GM18873 (cell line): ENCODE measurements at regions not wholly inside any gene's neighbourhood (a gene's known extent, or its start where the extent isn't known, plus 50 kb on each side); places are given as distances from the start of the nearest gene placed in this dataset.

ENCODE experiments used
- ATAC-seq: cut with Tn5 transposase; IDR thresholded peaks from one replicate; pipeline ENCODE4 v1.9.1; 2021; ENCODE audit warnings: mild to moderate bottlenecking, moderate library complexity, moderate number of reproducible peaks; ENCODE audit not compliant: unreplicated experiment, low FRiP score

DNA sequence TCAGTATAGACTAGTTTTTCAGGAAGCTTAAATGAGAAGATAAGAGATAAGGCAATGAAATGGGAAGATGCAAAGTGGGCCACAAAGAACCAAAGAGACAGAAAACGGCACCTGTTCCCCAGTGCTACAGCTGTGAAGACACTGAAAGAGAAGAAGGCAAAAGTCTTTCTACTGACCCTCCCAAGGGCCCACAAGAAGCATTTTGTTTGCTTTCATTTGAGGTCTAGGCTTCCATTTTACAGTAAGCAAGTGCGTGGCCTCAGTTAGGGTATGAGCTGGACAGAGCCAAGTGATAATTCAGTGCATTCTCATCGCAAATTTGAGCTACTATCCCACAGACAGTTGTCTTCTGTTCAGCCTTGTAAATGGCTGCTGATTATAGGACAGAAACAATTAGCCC lies 53.4 kb upstream of the STK17B start:
- no peak for ATAC-seq

DNA sequence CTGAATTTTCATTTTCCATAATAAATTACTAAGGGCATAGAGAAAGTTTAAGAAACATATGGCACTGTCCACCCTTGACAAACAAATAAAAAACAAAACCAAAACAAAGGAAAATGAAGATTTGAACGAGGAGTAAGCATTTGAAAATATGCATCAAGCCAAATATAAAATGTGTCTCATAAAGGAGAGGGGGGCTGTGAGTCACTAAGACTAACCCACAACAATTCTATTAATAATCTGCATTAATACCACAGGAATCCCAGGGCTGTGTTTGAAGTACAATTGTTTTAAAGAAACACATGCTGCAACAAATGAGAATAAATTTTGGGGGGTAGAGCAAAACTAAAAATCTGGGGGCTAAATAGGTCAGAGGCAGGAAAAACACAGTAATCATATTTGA lies 53.8 kb upstream of the STK17B start:
- no peak for ATAC-seq

DNA sequence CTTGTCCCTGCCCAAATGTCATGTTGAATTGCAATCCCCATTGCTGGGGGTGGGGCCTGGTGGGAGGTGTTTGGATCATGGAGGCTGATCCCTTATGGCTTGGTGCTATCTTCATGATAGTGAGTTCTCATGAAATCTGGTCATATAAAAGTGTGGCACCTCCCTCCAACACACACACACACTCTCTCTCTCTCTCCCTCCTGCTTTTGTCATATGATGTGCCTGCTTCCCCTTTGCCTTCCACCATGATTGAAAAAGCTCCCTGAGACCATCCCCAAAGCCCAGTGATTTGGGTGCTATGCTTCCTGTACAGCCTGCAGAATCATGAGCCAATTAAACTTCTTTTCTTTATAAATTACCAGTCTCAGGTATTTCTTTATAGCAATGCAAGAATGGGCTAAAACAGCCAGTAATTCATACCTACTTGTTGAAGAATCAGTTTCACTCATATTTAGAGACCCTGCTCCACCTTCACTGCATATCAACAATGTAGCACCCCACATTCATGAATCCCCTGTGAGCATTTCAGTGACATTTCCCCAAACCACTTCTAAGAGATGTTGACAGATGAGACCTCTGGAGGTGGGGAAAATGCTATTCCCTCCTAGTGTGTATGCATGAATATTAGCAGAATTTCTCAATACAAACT lies 54.8 kb upstream of the STK17B start:
- no peak for ATAC-seq

DNA sequence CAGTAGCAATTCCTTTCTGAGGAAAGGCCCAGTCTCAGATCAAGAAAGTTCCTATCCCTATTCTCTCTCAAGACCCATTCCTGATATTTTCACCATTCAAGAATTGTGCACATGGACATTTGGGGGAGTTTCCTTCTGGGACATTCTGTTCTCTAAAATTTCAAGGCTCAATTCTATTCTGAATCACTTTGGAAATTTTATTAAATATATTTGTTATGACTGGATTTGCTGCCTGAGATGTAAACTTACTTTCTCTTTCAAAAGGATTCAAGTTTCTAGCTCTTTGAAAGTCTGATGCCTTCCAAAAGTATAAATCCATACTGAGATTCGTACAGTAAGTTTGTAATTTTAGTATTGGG lies 55.3 kb upstream of the STK17B start:
- ATAC-seq: no peak

DNA sequence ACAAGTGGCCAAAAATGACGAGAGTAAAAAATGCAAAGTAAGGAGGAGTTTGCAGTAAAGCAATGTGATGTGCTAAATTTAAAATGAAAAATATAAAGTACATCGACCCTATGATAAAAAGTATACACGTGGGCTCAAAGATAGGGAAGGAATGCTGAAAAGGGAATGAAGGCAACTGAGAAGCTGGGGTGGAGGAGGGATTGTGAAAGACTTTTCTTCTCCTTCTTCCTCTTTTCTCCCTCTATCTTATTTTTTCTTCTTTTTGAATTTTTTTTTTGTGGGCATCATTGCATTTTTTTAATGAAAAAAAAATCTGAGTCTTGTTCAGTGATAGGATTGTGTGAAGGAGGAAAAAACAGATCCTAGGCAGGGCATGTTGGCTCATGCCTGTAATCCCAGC lies 57.6 kb upstream of the STK17B start:
- no peak for ATAC-seq

DNA sequence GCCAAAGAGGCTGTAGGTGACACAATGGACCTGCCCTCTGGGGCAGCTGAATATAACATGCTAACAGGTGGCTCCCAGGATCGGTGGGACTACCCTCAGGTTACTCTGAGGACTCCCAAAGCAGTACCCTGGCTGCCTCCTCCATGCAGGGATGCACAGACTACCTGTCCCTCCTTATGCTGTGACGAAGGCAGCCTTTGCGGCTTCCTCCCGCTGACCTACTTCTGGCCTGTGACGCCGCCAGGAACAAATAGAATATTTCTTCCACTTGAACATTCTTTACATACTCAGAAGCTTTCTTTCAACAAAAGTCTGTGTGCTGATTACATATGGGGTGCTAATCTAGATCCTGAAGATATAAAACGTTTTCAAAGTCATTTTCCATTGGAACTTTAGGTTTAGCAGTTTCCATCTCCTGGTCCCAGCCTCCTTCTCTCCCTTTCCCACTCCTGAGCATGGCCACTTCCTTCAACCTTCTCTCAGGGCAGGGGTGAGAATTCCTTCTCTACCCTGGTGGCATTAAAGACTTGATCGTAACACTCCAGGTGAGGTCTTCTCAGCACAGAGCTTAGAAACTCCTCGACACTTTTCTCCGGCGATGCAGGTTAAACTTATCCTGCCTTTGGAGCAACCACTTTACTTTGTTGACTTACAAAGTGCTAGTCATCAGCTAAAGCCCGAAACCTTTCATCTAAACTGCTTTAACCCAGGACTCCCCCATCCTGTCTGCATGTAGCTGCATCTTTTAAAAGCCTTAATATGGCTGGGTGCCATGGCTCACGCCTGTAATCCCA lies 58.9 kb upstream of the STK17B start:
- ATAC-seq: no peak

DNA sequence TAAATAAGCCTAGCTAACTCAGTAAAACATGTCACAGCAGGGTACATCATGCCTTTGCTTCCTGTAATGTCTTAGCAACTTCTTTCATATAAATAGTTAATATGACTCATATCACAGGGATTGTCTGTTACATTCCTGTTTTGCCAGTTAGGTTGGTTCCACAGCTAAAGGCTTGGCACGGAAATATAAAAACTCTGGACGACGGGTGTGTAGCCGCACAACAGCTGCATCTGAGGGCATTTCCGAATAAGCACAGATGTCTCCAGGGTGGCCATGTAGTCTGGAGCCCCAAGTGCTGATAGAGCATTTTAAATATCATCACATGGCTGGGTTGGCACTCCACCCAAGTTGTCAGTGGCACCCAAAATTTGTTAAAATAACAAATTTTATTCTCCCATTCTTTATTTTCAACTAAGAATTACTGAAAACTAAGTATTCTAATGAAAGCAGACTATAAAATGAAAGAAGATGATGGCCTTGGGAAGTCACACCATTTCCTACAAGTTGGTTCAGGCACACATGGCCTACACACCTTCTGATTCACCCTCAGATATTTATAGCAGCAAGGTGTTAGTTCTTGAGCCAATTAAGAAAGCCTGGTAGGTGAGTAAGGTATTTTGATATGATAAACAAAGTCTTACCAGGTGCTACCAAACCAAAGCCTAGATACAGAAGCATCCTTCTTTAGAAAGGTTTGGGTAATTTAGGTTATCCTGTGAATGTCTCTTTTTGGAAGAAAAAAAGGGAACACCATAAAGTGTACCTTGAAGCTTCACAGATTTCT lies 61.8 kb upstream of the STK17B start:
- ATAC-seq: peak; percentile 21

DNA sequence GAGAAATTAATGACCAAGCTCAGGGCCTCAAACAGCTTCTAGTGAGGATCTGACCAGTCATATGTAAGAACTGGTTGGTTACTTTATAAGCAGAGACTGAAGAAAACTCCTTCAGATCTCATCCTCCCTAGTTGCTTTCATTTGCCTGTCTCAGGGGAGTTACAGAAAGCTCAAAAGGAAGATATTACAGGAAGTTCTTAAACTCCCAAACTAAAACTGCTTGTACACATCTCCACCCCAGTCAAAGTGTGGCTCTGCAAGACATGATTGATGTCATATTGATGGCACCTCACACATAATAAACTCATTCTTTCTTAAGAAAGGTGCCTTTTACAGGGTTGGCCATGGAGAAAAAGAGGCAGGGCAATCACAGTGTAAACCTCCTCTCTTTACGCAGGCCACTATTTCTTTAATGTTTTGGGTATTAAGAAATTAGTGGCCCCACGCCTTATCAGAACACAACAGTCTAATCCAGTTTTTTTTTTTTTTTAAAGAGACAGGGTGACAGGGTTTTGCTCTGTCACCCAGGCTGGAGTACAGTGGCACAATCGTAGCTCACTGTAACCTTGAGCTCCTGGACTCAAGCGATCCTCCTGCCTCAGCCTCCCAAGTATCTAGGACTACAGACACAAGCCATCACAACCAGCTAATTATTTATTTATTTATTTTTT lies 62.6 kb upstream of the STK17B start:
- peak; percentile 82 for ATAC-seq

DNA sequence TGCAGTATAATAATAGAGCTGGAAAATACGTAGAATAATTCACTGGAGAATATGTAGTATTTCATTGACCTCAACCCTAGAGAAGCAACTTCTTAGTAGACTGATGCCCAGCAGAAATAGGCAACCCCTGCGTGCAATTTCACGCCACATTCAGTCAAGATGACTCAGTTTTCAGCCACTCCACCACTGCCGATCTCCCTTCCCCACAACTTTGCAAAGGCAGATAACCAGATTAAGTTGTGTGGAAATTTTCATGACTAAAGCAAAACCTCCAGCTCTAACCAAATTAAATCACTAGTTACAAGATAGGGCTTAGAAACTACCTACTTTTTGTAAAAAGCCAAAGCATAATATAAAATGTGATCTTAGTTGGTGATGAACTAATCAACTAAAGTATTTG lies 63.3 kb upstream of the STK17B start:
- peak; percentile 35 for ATAC-seq

DNA sequence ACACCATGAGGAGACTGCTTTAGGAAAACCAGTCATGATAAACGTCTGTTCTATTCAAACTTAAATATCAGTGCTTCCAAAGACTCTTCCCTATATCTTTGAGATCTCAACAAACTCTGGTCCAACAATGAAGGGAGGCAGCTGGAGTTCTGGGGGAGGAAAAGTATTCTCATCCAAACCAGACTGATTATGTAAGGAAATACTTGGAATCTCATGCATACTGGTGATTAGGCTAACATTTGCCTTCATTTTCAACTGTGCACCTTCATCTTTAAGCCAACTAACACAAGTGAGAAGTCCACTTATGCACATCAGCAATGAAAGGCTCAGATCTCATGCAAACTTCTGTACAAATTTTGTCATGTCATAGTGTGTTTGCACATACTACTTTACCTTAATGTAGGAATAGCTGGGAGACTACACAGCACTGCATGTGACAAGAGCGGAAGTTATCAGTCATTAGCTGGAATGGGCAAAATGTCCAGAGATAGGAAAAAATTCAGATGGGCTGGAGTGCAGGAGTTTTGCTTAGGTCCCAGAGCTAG lies 67.5 kb upstream of the STK17B start:
- ATAC-seq: no peak

DNA sequence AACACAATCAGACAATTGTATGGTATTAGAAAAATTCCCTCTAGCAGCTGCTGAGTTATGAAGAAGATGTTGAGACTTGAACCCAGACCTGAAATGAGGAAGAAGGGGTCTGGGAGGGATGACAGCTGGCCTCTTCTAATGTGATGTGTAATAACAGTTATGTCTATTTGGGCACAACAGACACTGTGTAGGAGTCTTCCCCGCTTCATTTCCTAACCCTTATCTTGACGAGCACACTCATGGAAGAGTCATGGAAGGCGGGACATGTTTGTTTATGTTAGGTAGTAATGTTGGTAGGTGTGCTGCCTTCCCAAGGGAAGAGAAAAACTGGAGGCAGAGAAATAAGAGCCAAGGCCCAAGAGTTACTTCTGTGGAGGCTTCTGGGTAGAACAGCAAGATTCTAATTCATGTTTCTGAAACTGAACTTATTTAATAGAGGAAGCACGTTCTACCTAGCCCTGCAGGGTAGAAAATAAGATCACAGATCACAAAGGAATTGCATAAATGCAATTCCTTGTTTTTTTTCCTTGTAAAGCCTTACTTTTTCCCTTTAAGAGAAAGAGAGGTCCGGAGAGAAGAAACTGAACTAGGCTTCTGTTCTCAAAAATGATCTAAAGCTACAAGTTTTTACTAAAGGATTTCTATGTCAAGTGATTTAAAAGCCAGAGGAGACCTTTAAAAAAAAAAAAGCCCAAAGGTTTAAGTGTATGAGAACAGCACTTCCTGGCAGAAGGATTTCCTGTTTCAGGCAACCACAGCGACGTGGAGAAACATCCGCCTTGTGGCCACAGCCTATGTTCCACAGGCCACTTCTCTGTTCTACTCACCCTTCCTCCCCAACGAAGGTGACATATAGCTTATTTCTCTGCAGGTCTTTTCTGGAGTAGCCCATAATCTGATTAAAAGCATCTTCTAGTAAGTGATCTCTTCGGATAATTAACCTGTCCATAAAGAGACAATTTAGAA lies 68.5 kb upstream of the STK17B start:
- peak; percentile 81 for ATAC-seq

DNA sequence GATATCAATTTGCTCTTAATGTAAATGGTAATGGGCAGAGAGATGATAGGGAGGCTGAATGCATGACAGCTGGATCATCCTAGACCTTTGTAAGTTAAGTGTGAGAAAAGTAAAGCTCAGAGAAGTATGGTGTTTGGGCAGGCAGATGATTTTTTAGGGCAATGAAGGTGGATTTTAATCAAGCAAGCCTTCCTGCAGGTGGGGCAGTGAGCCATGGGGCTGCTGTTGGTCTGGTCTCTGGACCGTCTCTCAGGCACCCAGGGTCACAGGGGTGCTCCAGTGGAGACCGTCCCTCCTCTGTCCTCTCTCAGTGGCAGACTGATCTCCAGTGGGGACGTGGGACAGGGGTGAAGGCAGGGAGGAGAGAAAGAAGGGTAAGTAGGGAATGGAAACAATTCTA lies 69.8 kb upstream of the STK17B start:
- no peak for ATAC-seq

DNA sequence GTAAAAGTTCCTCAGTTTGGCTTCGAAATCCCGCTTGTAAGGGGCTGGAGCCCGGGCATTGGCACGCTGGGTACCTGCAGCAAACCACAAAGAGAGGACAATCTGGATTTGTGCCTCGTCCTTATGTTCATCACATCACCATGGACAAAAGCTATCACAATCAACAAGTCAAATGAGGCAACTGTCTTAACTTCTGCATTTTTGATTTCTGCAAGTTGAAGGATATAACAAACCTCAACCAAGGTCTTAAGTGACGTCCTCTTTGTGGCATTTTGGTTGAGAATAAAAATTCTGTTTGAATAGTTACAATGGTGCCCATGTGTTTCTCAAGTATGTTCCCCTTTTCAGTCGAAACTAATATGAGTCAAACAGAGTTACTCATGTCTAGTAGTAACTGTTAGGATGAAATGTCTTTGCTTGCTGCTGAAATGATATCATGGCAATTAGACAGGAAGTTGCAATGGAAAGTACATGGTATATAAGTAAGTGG lies 70.8 kb upstream of the STK17B start:
- ATAC-seq: peak; percentile 89

DNA sequence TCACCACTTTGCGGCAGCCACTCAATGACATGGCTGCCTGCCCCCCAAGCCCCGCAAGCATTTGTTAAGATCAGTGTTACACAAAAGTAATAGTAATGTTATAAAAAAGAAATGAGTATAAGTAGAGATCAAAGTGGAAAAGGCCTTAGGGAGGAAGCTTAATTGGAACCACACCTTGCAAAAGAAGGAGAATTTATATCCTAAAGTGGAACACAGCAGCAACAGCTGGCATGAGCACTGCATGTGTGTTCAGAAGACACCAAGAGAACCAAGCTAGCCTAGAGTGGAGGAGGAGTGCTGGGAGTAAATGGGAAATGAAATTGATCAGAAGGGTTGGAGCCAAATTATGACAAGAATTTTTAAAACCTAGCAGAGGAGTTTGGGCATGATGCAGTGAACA lies 73.1 kb upstream of the STK17B start:
- no peak for ATAC-seq

DNA sequence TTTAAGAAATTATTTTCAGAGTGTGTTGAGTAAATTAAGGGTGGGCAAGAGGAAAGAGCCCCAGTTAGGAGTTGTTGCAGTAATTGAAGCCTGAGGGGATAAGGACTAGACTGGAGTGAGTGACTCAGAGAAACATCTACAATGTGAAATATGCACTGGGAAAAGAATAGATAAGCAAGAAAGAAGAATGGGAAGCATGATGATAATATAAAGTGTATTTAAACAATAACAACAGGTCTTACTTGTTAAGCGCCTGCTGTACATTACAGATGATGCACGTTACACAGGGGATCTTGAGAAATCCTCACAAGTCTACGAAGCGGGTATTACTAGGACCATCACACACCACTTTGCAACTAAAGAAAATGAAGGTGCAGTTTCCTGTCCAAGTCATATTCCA lies 73.6 kb upstream of the STK17B start:
- ATAC-seq: no peak

DNA sequence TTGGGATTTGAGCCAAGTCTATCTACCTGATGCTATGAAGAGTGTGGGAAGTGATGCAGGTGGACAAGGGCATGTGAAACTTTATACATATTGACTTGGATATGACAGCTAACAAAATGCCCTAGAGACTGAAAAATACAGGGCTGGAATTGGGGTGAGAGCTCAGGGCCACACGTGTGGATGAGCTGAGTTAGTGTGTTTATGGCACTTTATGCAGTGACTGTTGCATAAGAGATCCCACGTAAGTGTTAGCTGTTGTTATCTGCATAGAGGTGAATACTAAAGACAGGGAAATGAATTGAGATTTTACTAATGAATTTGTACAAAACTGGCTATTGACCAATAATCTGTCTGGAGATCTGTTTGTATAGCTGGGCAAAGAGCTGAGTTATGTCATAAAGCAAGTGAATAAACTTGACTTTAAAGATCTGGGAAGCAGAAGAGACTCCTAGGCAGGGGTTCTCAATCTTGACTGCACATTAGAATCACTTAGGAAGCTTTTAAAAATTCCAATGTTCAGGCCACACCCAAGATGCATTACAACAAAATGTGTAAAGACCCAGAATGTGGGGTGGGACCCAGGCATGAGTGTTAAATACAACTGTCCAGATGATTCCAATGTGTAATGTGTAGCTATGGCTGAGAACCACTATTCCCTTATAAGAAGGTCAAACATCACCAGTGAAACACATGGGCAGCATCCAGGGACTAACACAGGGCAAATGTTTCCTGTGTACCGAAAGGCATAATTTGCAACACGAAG lies 74.2 kb upstream of the STK17B start:
- ATAC-seq: no peak

DNA sequence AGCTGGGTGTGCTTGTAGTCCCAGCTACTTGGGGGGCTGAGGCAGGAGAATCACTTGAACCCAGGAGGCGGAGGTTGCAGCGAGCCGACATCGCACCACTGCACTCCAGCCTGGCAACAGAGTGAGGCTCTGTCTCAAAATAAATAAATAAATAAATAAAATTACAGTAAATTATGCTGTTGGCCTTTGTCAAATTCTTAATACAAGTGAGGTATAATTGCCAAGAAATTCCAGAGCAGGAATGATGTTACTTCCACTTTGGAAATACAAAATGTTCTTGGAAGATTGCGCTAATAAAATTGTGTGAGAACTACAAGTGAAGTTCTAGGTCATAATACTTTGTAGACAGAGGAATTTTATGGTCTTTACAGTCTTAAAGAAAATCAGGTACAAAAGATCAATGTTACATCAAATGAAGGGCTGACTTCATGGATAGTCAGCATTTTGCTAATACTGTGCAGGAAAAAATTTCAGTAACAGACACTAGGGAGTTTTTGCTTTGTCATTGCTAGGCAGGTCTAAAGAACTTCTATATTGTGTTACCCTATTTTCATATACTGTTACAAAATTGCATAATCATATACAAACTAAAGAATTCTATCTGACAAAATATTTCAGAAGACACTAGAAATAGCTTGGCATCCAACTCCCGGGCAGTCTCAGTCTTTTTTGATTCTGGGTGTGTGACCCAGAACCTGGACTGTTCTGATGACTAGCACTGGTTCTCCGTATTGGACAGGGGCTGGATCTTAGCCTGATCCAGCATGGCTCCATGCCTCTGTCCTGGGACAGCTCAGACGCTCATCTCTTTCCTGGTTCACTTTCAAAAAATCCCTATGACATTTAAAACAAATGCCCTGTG lies 76.0 kb upstream of the STK17B start:
- ATAC-seq: no peak

DNA sequence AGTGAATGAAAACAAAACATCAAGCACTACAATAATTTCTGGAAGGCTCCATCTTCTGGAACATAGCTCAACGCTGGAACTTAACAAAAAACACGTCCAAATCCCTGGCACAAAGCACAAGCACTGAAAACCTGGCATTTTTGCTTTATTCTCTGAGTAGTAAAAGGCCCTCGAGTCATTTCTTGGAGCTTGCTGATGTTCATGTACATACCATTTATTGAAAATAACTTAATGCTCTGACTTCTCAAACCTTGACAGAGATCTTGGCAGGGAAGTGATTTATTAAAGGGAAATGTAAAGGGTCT lies 76.5 kb upstream of the STK17B start:
- no peak for ATAC-seq
